K562 (cell line): ENCODE measurements at regions not wholly inside any gene's neighbourhood (a gene's known extent, or its start where the extent isn't known, plus 50 kb on each side); places are given as distances from the start of the nearest gene placed in this dataset.

Experiments used
- ATAC-seq: fragments of 200-7000 bp; cut with Tn5 transposase; 3 replicates; pipeline ENCODE4 v1.9.1; 2020; ENCODE audit warnings: moderate library complexity
- BruUV-seq: library from RNA; stranded (reverse); fragments of 400-500 nt; replicated peaks from 2 replicates; lab custom pipeline; 2021; lab: Mats Ljungman, UMichigan
- CTCF ChIA-PET: fragments of 300-600 bp; formaldehyde crosslinking; extraction: SDS; loops from one replicate; lab custom pipeline; 2021; ENCODE audit warnings: low intra/inter-chr PET ratio; lab: Yijun Ruan, JAX
- POLR2A ChIA-PET: fragments of 300-600, 350-650 bp; sonication (Branson Sonifier 250); formaldehyde crosslinking; extraction: SDS; loops from one replicate; lab custom pipeline; 2021; ENCODE audit warnings: antibody characterized with exemption, inconsistent platforms; lab: Yijun Ruan, JAX
- DNase-seq, 4 experiments: peaks; one replicate each; pipeline versions ENCODE4 v3.0.0 to v3.0.0-alpha.2; 2011 to 2018; ENCODE audit warnings: low spot score in 3 of 4, mixed read lengths in 3 of 4; ENCODE audit errors: extremely low read depth in 1 of 4
- FAIRE-seq: peaks from 2 replicates; lab custom pipeline; 2011; peaks lifted over from hg19 to GRCh38; lab: Jason Lieb, UNC
- H2AFZ ChIP-seq: 2 replicates; pipeline ENCODE4 v1.6.0; 2011; ENCODE audit warnings: low read depth, low read length, control low read depth, inconsistent platforms
- H3K27ac ChIP-seq: fragments of 200-600 bp; 3 replicates; pipeline ENCODE4 v1.8.0; 2011; ENCODE audit warnings: low read depth, mild to moderate bottlenecking, control low read depth, inconsistent platforms, low read length, moderate library complexity, mixed read lengths; ENCODE audit errors: extremely low read depth
- H3K27me3 ChIP-seq, 2 experiments: fragments of 300-600 bp in 1 of 2; 2 replicates in 1 of 2; 3 replicates in 1 of 2; pipeline versions ENCODE4 v1.6.0 to v1.8.0; 2011; ENCODE audit warnings: inconsistent platforms in 2 of 2, low read length in 2 of 2, mild to moderate bottlenecking in 1 of 2, mixed read lengths in 1 of 2, moderate library complexity in 1 of 2; ENCODE audit not compliant: control insufficient read depth in 2 of 2, insufficient read depth in 2 of 2
- H3K36me3 ChIP-seq: fragments of 300-600 bp; 3 replicates; pipeline ENCODE4 v1.8.0; 2011; ENCODE audit warnings: mild to moderate bottlenecking, low read length, inconsistent platforms; ENCODE audit not compliant: control insufficient read depth, insufficient read depth
- H3K4me1 ChIP-seq, 2 experiments: fragments of 200-600 bp in 1 of 2; replicated peaks in 1 of 2; 2 replicates in 1 of 2; 3 replicates in 1 of 2; pipeline versions ENCODE4 v1.5.1 to v1.8.0; 2011; ENCODE audit warnings: inconsistent platforms in 2 of 2, low read length in 2 of 2, mild to moderate bottlenecking in 1 of 2, mixed read lengths in 1 of 2, moderate library complexity in 1 of 2; ENCODE audit not compliant: control insufficient read depth in 2 of 2, insufficient read depth in 2 of 2
- H3K4me2 ChIP-seq: 2 replicates; pipeline ENCODE4 v1.6.1; 2011; ENCODE audit warnings: low read length, control low read depth, inconsistent platforms, mixed read lengths; ENCODE audit not compliant: insufficient read depth
- H3K4me3 ChIP-seq: fragments of 200-600 bp; sonication (generic), shearing (Covaris generic); 2 replicates; pipeline ENCODE4 v1.5.1; 2016; ENCODE audit warnings: control low read depth, inconsistent platforms
- H3K79me2 ChIP-seq: fragments of 200-600 bp; 3 replicates; pipeline ENCODE4 v1.8.0; 2011; ENCODE audit warnings: low read length, inconsistent platforms; ENCODE audit not compliant: control insufficient read depth, insufficient read depth
- H3K9ac ChIP-seq, 2 experiments: 2 replicates each; pipeline versions ENCODE4 v1.6.0 to v1.6.1; 2011; ENCODE audit warnings: low read depth in 2 of 2, low read length in 2 of 2, control low read depth in 1 of 2, inconsistent platforms in 1 of 2, mild to moderate bottlenecking in 1 of 2, mixed read lengths in 1 of 2; ENCODE audit not compliant: insufficient read depth in 1 of 2
- H3K9me1 ChIP-seq: one replicate; pipeline ENCODE4 v1.6.0; 2011; ENCODE audit warnings: inconsistent platforms, mild to moderate bottlenecking, low read length, moderate library complexity; ENCODE audit not compliant: control insufficient read depth, insufficient read depth
- H3K9me3 ChIP-seq: replicated peaks from 2 replicates; pipeline ENCODE4 v1.5.1; 2011; ENCODE audit warnings: low read depth, low read length, inconsistent platforms; ENCODE audit not compliant: control insufficient read depth, insufficient read depth
- H4K20me1 ChIP-seq: replicated peaks from 2 replicates; pipeline ENCODE4 v1.6.1; 2011; ENCODE audit warnings: low read length, inconsistent platforms, mixed read lengths; ENCODE audit not compliant: control insufficient read depth, insufficient read depth
- BRCA1 ChIP-seq, 2 experiments: fragments of 450-650 bp in 1 of 2; sonication (generic) in 1 of 2; formaldehyde crosslinking in 1 of 2; IDR thresholded peaks; 2 replicates each; pipeline versions ENCODE4 v1.5.0 to v1.6.1; 2017 to 2020; ENCODE audit warnings: mild to moderate bottlenecking in 1 of 2, missing genetic modification reagents in 1 of 2
- CHD1 ChIP-seq: fragments of 200-600 bp; sonication (generic); IDR thresholded peaks from one replicate; pipeline ENCODE4 v1.6.1; 2012; ENCODE audit warnings: mild to moderate bottlenecking, moderate library complexity, low read length, inconsistent platforms
- ESRRA ChIP-seq: fragments of 450-650 bp; IDR thresholded peaks from 2 replicates; pipeline ENCODE4 v1.6.1; 2014; ENCODE audit warnings: low read depth, mild to moderate bottlenecking, moderate library complexity, borderline replicate concordance
- ID3 ChIP-seq, 2 experiments: fragments of 250-450 bp in 1 of 2; fragments of 450-650 bp in 1 of 2; sonication (Bioruptor Pico) in 1 of 2; IDR thresholded peaks; 2 replicates each; pipeline versions ENCODE4 v1.6.1 to v1.8.0; 2016 to 2021; ENCODE audit warnings: mild to moderate bottlenecking in 2 of 2, moderate library complexity in 2 of 2, missing compliant biosample characterization in 1 of 2, missing genetic modification characterization in 1 of 2
- JUN ChIP-seq, 2 experiments: sonication (generic) in 1 of 2; formaldehyde crosslinking in 1 of 2; IDR thresholded peaks; 2 replicates each; pipeline versions ENCODE4 v1.6.1 to v1.8.0; 2012 to 2022; ENCODE audit warnings: borderline replicate concordance in 2 of 2, mild to moderate bottlenecking in 2 of 2, improper control_type of control experiment in 1 of 2, low read depth in 1 of 2, low read length in 1 of 2, missing genetic modification reagents in 1 of 2
- KLF6 ChIP-seq: fragments of 250-450 bp; sonication (Bioruptor Pico); IDR thresholded peaks from 2 replicates; pipeline ENCODE4 v1.4.0; 2020; ENCODE audit warnings: mild to moderate bottlenecking, moderate library complexity, borderline replicate concordance
- NFRKB ChIP-seq: fragments of 450-650 bp; IDR thresholded peaks from 2 replicates; pipeline ENCODE4 v1.6.1; 2016; ENCODE audit warnings: low read depth
- ZNF277 ChIP-seq: fragments of 250-450 bp; sonication (Bioruptor Pico); IDR thresholded peaks from 2 replicates; pipeline ENCODE4 v1.8.0; 2022; ENCODE audit warnings: inconsistent platforms, mild to moderate bottlenecking, moderate library complexity, borderline replicate concordance
- ZNF316 ChIP-seq: fragments of 450-650 bp; IDR thresholded peaks from 2 replicates; pipeline ENCODE4 v1.6.1; 2016
- ZNF445 ChIP-seq: fragments of 250-450 bp; sonication (Bioruptor Pico); IDR thresholded peaks from 2 replicates; pipeline ENCODE4 v1.4.0; 2020; ENCODE audit warnings: low read depth, mild to moderate bottlenecking, moderate library complexity
- ZNF507 ChIP-seq: conservative IDR thresholded peaks from 2 replicates; pipeline ENCODE4 v1.6.1; 2017; ENCODE audit warnings: missing genetic modification characterization, missing compliant biosample characterization
- ZNF699 ChIP-seq: fragments of 250-450 bp; sonication (Bioruptor Pico); IDR thresholded peaks from 2 replicates; pipeline ENCODE4 v1.8.0; 2021; ENCODE audit warnings: mild to moderate bottlenecking, moderate library complexity; ENCODE audit not compliant: insufficient replicate concordance
- in situ Hi-C: fragments of 300-500 bp; cut with MboI; formaldehyde crosslinking; loops from 4 replicates; pipeline ENCODE4 v1.15.0; 2018; ENCODE audit warnings: inconsistent platforms, mixed read lengths
- intact Hi-C: fragments of 100-400 bp; cut with micrococcal nuclease; formaldehyde crosslinking; loops from 2 replicates; pipeline ENCODE4 v1.14.2; 2022
- TF ChIP-seq, protein P1 (sequence below), 2 experiments: fragments of 450-650 bp; IDR thresholded peaks; 2 replicates each; pipeline ENCODE4 v1.6.1; 2016
- TF ChIP-seq, protein P2 (sequence below): fragments of 150-350 bp; conservative IDR thresholded peaks from 2 replicates; pipeline ENCODE4 v1.6.1; 2014; ENCODE audit warnings: low read length

GRCh38 chr3:34267088-34267487 lies 468.7 kb downstream of the PDCD6IP start:
- in situ Hi-C loops: loop anchor here (10.0 to 25.0 kb wide), 2 partner anchors 380 to 408 kb away; no protein-coding TSS in a partner anchor
- no peak overlapping the region for H3K4me2 ChIP-seq
- no peaks in the 10 kb centered on the region; a peak in 1 of 5 replicates for H3K27me3 ChIP-seq
- no peak overlapping the region for H3K4me3 ChIP-seq
- ATAC-seq (no peak), DNase-seq (no peak), FAIRE-seq (no peak)
- no peaks in the 10 kb centered on the region for H3K79me2 ChIP-seq
- H2AFZ ChIP-seq: no peak overlapping the region
- H3K9me3 ChIP-seq: no peaks in the 10 kb centered on the region
- no peaks in the 10 kb centered on the region; a peak in 1 of 5 replicates for H3K4me1 ChIP-seq
- intact Hi-C loops: no loop called here
- no peaks in the 10 kb centered on the region for H3K36me3 ChIP-seq
- H3K9ac ChIP-seq: no peak overlapping the region
- CTCF ChIA-PET: no interaction called here
- no peaks in the 10 kb centered on the region for H3K9me1 ChIP-seq
- POLR2A ChIA-PET: no interaction called here
- BruUV-seq: no TSS peak
- TF ChIP-seq KLF6 (no peak), ID3 (CRISPR knock-in tag; IDR thresholded peaks at IDR 0.05) (no peak), ID3 (tag; IDR thresholded peaks at IDR 0.05) (no peak), NFRKB (no peak), ZNF507 (tag) (no peak), BRCA1 (IDR thresholded peaks at IDR 0.05) (no peak), BRCA1 (CRISPR knock-in tag; IDR thresholded peaks at IDR 0.05) (no peak), ZNF445 (CRISPR knock-in tag) (no peak), ZNF277 (CRISPR knock-in tag) (no peak), ESRRA (no peak), CHD1 (no peak), JUN (IDR thresholded peaks at IDR 0.05; ENCODE audit: borderline replicate concordance, low read depth, low read length) (no peak), JUN (CRISPR knock-in tag; IDR thresholded peaks at IDR 0.05; ENCODE audit: borderline replicate concordance) (no peak), ZNF699 (no peak), ZNF316 (no peak)
- TF ChIP-seq, protein P1, sequence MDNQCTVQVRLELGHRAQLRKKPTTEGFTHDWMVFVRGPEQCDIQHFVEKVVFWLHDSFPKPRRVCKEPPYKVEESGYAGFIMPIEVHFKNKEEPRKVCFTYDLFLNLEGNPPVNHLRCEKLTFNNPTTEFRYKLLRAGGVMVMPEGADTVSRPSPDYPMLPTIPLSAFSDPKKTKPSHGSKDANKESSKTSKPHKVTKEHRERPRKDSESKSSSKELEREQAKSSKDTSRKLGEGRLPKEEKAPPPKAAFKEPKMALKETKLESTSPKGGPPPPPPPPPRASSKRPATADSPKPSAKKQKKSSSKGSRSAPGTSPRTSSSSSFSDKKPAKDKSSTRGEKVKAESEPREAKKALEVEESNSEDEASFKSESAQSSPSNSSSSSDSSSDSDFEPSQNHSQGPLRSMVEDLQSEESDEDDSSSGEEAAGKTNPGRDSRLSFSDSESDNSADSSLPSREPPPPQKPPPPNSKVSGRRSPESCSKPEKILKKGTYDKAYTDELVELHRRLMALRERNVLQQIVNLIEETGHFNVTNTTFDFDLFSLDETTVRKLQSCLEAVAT (IDR thresholded peaks at IDR 0.05): no peak
- TF ChIP-seq, protein P2, sequence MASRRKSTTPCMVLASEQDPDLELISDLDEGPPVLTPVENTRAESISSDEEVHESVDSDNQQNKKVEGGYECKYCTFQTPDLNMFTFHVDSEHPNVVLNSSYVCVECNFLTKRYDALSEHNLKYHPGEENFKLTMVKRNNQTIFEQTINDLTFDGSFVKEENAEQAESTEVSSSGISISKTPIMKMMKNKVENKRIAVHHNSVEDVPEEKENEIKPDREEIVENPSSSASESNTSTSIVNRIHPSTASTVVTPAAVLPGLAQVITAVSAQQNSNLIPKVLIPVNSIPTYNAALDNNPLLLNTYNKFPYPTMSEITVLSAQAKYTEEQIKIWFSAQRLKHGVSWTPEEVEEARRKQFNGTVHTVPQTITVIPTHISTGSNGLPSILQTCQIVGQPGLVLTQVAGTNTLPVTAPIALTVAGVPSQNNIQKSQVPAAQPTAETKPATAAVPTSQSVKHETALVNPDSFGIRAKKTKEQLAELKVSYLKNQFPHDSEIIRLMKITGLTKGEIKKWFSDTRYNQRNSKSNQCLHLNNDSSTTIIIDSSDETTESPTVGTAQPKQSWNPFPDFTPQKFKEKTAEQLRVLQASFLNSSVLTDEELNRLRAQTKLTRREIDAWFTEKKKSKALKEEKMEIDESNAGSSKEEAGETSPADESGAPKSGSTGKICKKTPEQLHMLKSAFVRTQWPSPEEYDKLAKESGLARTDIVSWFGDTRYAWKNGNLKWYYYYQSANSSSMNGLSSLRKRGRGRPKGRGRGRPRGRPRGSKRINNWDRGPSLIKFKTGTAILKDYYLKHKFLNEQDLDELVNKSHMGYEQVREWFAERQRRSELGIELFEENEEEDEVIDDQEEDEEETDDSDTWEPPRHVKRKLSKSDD: no peak
- H3K27ac ChIP-seq: no peak overlapping the region
- H4K20me1 ChIP-seq: no peaks in the 10 kb centered on the region
